ENCODE measurements at regions not wholly inside any gene's neighbourhood (a gene's known extent, or its start where the extent isn't known, plus 50 kb on each side); places are given as distances from the start of the nearest gene placed in this dataset.

- Histone ChIP-seq H3K4me1 (ENCODE audit: control insufficient read depth, insufficient read depth, low read length, poor library complexity, severe bottlenecking) (no peaks in the 10 kb centered on the region), H3K4me3 (ENCODE audit: insufficient read depth, low read depth, low read length, poor library complexity, severe bottlenecking) (no peak overlapping the region), H3K36me3 (ENCODE audit: control insufficient read depth, insufficient read depth, low read length) (no peaks in the 10 kb centered on the region), H3K27ac (ENCODE audit: insufficient read depth, low read length, poor library complexity, severe bottlenecking) (no peak overlapping the region), H3K27me3 (replicated peaks; ENCODE audit: control insufficient read depth, insufficient read depth, low read length, poor library complexity, severe bottlenecking) (no peaks in the 10 kb centered on the region), H3K9me3 (ENCODE audit: control insufficient read depth, low read length) (no peaks in the 10 kb centered on the region)
- no peak for DNase-seq
These were observed 262.2 kb downstream of the KIF20B start for GRCh38 chr10:89963451-89964102.

- H3K4me1 ChIP-seq (ENCODE audit: control insufficient read depth, insufficient read depth, low read length, poor library complexity, severe bottlenecking) = no peaks in the 10 kb centered on the region
- H3K27me3 ChIP-seq (replicated peaks; ENCODE audit: control insufficient read depth, insufficient read depth, low read length, poor library complexity, severe bottlenecking) = no peaks in the 10 kb centered on the region
- no peak for DNase-seq
- no peaks in the 10 kb centered on the region for H3K36me3 ChIP-seq (ENCODE audit: control insufficient read depth, insufficient read depth, low read length)
- H3K4me3 ChIP-seq (ENCODE audit: insufficient read depth, low read depth, low read length, poor library complexity, severe bottlenecking) = no peak overlapping the region
- H3K9me3 ChIP-seq (ENCODE audit: control insufficient read depth, low read length) = no peaks in the 10 kb centered on the region
- H3K27ac ChIP-seq (ENCODE audit: insufficient read depth, low read length, poor library complexity, severe bottlenecking) = no peak overlapping the region
These were observed 264.8 kb downstream of the KIF20B start for GRCh38 chr10:89966211-89966610.

GRCh38 chr10:89973326-89973725, 271.9 kb downstream of the KIF20B start:
- H3K4me3 ChIP-seq (ENCODE audit: insufficient read depth, low read depth, low read length, poor library complexity, severe bottlenecking) = no peak overlapping the region

GRCh38 chr10:89975071-89975470, 273.7 kb downstream of the KIF20B start:
- Histone ChIP-seq H3K4me3 (ENCODE audit: insufficient read depth, low read depth, low read length, poor library complexity, severe bottlenecking) (no peak overlapping the region), H3K27me3 (replicated peaks; ENCODE audit: control insufficient read depth, insufficient read depth, low read length, poor library complexity, severe bottlenecking) (no peaks in the 10 kb centered on the region), H3K4me1 (ENCODE audit: control insufficient read depth, insufficient read depth, low read length, poor library complexity, severe bottlenecking) (no peaks in the 10 kb centered on the region), H3K27ac (ENCODE audit: insufficient read depth, low read length, poor library complexity, severe bottlenecking) (no peak overlapping the region), H3K9me3 (ENCODE audit: control insufficient read depth, low read length) (no peaks in the 10 kb centered on the region), H3K36me3 (ENCODE audit: control insufficient read depth, insufficient read depth, low read length) (no peaks in the 10 kb centered on the region)
- no peak for DNase-seq

More at GRCh38 chr10:89973326-89973725, 271.9 kb downstream of the KIF20B start:
- no peak for DNase-seq
- Histone ChIP-seq H3K27ac (ENCODE audit: insufficient read depth, low read length, poor library complexity, severe bottlenecking) (no peak overlapping the region), H3K36me3 (ENCODE audit: control insufficient read depth, insufficient read depth, low read length) (no peaks in the 10 kb centered on the region), H3K27me3 (replicated peaks; ENCODE audit: control insufficient read depth, insufficient read depth, low read length, poor library complexity, severe bottlenecking) (no peaks in the 10 kb centered on the region), H3K9me3 (ENCODE audit: control insufficient read depth, low read length) (no peaks in the 10 kb centered on the region), H3K4me1 (ENCODE audit: control insufficient read depth, insufficient read depth, low read length, poor library complexity, severe bottlenecking) (no peaks in the 10 kb centered on the region)

- Histone ChIP-seq H3K4me1 (ENCODE audit: control insufficient read depth, insufficient read depth, low read length, poor library complexity, severe bottlenecking) (no peaks in the 10 kb centered on the region), H3K9me3 (ENCODE audit: control insufficient read depth, low read length) (no peaks in the 10 kb centered on the region), H3K4me3 (ENCODE audit: insufficient read depth, low read depth, low read length, poor library complexity, severe bottlenecking) (no peak overlapping the region), H3K27ac (ENCODE audit: insufficient read depth, low read length, poor library complexity, severe bottlenecking) (no peak overlapping the region), H3K36me3 (ENCODE audit: control insufficient read depth, insufficient read depth, low read length) (no peaks in the 10 kb centered on the region), H3K27me3 (replicated peaks; ENCODE audit: control insufficient read depth, insufficient read depth, low read length, poor library complexity, severe bottlenecking) (no peaks in the 10 kb centered on the region)
- DNase-seq = no peak
These were observed 274.4 kb downstream of the KIF20B start for GRCh38 chr10:89975771-89976170.

GRCh38 chr10:89978081-89978480, 276.7 kb downstream of the KIF20B start:
- H3K27ac ChIP-seq (ENCODE audit: insufficient read depth, low read length, poor library complexity, severe bottlenecking) = no peak overlapping the region
- H3K36me3 ChIP-seq (ENCODE audit: control insufficient read depth, insufficient read depth, low read length) = no peaks in the 10 kb centered on the region
- no peak for DNase-seq
- H3K27me3 ChIP-seq (replicated peaks; ENCODE audit: control insufficient read depth, insufficient read depth, low read length, poor library complexity, severe bottlenecking) = no peaks in the 10 kb centered on the region
- H3K4me3 ChIP-seq (ENCODE audit: insufficient read depth, low read depth, low read length, poor library complexity, severe bottlenecking) = no peak overlapping the region
- H3K4me1 ChIP-seq (ENCODE audit: control insufficient read depth, insufficient read depth, low read length, poor library complexity, severe bottlenecking) = no peaks in the 10 kb centered on the region
- H3K9me3 ChIP-seq (ENCODE audit: control insufficient read depth, low read length) = no peaks in the 10 kb centered on the region

- no peak overlapping the region for H3K4me3 ChIP-seq (ENCODE audit: insufficient read depth, low read depth, low read length, poor library complexity, severe bottlenecking)
- no peak for DNase-seq
- H3K4me1 ChIP-seq (ENCODE audit: control insufficient read depth, insufficient read depth, low read length, poor library complexity, severe bottlenecking) = no peaks in the 10 kb centered on the region
- no peak overlapping the region for H3K27ac ChIP-seq (ENCODE audit: insufficient read depth, low read length, poor library complexity, severe bottlenecking)
- no peaks in the 10 kb centered on the region for H3K9me3 ChIP-seq (ENCODE audit: control insufficient read depth, low read length)
- H3K36me3 ChIP-seq (ENCODE audit: control insufficient read depth, insufficient read depth, low read length) = no peaks in the 10 kb centered on the region
- H3K27me3 ChIP-seq (replicated peaks; ENCODE audit: control insufficient read depth, insufficient read depth, low read length, poor library complexity, severe bottlenecking) = no peaks in the 10 kb centered on the region
These were observed 278.3 kb downstream of the KIF20B start for GRCh38 chr10:89979726-89980125.

- Histone ChIP-seq H3K27ac (ENCODE audit: insufficient read depth, low read length, poor library complexity, severe bottlenecking) (no peak overlapping the region), H3K36me3 (ENCODE audit: control insufficient read depth, insufficient read depth, low read length) (no peaks in the 10 kb centered on the region), H3K9me3 (ENCODE audit: control insufficient read depth, low read length) (no peaks in the 10 kb centered on the region), H3K27me3 (replicated peaks; ENCODE audit: control insufficient read depth, insufficient read depth, low read length, poor library complexity, severe bottlenecking) (no peaks in the 10 kb centered on the region), H3K4me1 (ENCODE audit: control insufficient read depth, insufficient read depth, low read length, poor library complexity, severe bottlenecking) (no peaks in the 10 kb centered on the region), H3K4me3 (ENCODE audit: insufficient read depth, low read depth, low read length, poor library complexity, severe bottlenecking) (no peak overlapping the region)
- DNase-seq = no peak
These were observed 278.8 kb downstream of the KIF20B start for GRCh38 chr10:89980166-89980565.

GRCh38 chr10:89981891-89982290, 280.5 kb downstream of the KIF20B start:
- H3K27ac ChIP-seq (ENCODE audit: insufficient read depth, low read length, poor library complexity, severe bottlenecking) = no peak overlapping the region

GRCh38 chr10:89985446-89985845, 284.1 kb downstream of the KIF20B start:
- H3K4me3 ChIP-seq (ENCODE audit: insufficient read depth, low read depth, low read length, poor library complexity, severe bottlenecking) = no peak overlapping the region
- H3K27me3 ChIP-seq (replicated peaks; ENCODE audit: control insufficient read depth, insufficient read depth, low read length, poor library complexity, severe bottlenecking) = no peaks in the 10 kb centered on the region
- no peaks in the 10 kb centered on the region for H3K36me3 ChIP-seq (ENCODE audit: control insufficient read depth, insufficient read depth, low read length)
- no peak for DNase-seq
- no peaks in the 10 kb centered on the region for H3K9me3 ChIP-seq (ENCODE audit: control insufficient read depth, low read length)
- no peak overlapping the region for H3K27ac ChIP-seq (ENCODE audit: insufficient read depth, low read length, poor library complexity, severe bottlenecking)
- H3K4me1 ChIP-seq (ENCODE audit: control insufficient read depth, insufficient read depth, low read length, poor library complexity, severe bottlenecking) = no peaks in the 10 kb centered on the region

More at GRCh38 chr10:89981891-89982290, 280.5 kb downstream of the KIF20B start:
- H3K4me3 ChIP-seq (ENCODE audit: insufficient read depth, low read depth, low read length, poor library complexity, severe bottlenecking) = no peak overlapping the region
- H3K36me3 ChIP-seq (ENCODE audit: control insufficient read depth, insufficient read depth, low read length) = no peaks in the 10 kb centered on the region
- DNase-seq = no peak
- H3K27me3 ChIP-seq (replicated peaks; ENCODE audit: control insufficient read depth, insufficient read depth, low read length, poor library complexity, severe bottlenecking) = no peaks in the 10 kb centered on the region
- no peaks in the 10 kb centered on the region for H3K4me1 ChIP-seq (ENCODE audit: control insufficient read depth, insufficient read depth, low read length, poor library complexity, severe bottlenecking)
- H3K9me3 ChIP-seq (ENCODE audit: control insufficient read depth, low read length) = no peaks in the 10 kb centered on the region

Data from effector memory CD4-positive, alpha-beta T cell (primary cell).